ENCODE measurements at regions not wholly inside any gene's neighbourhood (a gene's known extent, or its start where the extent isn't known, plus 50 kb on each side); places are given as distances from the start of the nearest gene placed in this dataset.
"Not testable (repeated sequence)": the region's sequence is repeated elsewhere in the genome, so short reads cannot be mapped to it uniquely, and the experiment has no call there.

- no peak for TF ChIP-seq CTCF (IDR thresholded peaks at IDR 0.05; ENCODE audit: unreplicated experiment)
- Mint-ChIP-seq H3K4me1 (ENCODE audit: low read depth) (peaks cover 6% of the 10 kb centered on the region), H3K9me3 (ENCODE audit: low read depth) (no peaks in the 10 kb centered on the region), H3K36me3 (ENCODE audit: insufficient read depth) (no peaks in the 10 kb centered on the region), H3K27ac (no peak overlapping the region), H3K27me3 (no peaks in the 10 kb centered on the region), H3K4me3 (ENCODE audit: low read depth) (no peak overlapping the region)
- no peak for DNase-seq (ENCODE audit: low spot score, unreplicated experiment)
These were observed 667.5 kb upstream of the TMEM132C start for GRCh38 chr12:127599436-127599835.

GRCh38 chr12:127600211-127600610 lies 666.8 kb upstream of the TMEM132C start:
- DNase-seq (ENCODE audit: low spot score, unreplicated experiment): no peak
- no peaks in the 10 kb centered on the region for H3K4me1 Mint-ChIP-seq (ENCODE audit: low read depth)

GRCh38 chr12:127606476-127607015 lies 660.4 kb upstream of the TMEM132C start:
- no peak overlapping the region for H3K27ac Mint-ChIP-seq
- H3K4me3 Mint-ChIP-seq (ENCODE audit: low read depth): no peak overlapping the region
- no peaks in the 10 kb centered on the region for H3K36me3 Mint-ChIP-seq (ENCODE audit: insufficient read depth)
- peaks cover 5% of the 10 kb centered on the region for H3K27me3 Mint-ChIP-seq
- DNase-seq (ENCODE audit: low spot score, unreplicated experiment): no peak
- peaks cover 11% of the 10 kb centered on the region for H3K9me3 Mint-ChIP-seq (ENCODE audit: low read depth)
- no peak for TF ChIP-seq CTCF (IDR thresholded peaks at IDR 0.05; ENCODE audit: unreplicated experiment)
- H3K4me1 Mint-ChIP-seq (ENCODE audit: low read depth): peaks cover 9% of the 10 kb centered on the region

More at GRCh38 chr12:127600211-127600610, 666.8 kb upstream of the TMEM132C start:
- H3K27ac Mint-ChIP-seq: no peak overlapping the region
- H3K9me3 Mint-ChIP-seq (ENCODE audit: low read depth): no peaks in the 10 kb centered on the region
- no peaks in the 10 kb centered on the region for H3K27me3 Mint-ChIP-seq
- H3K36me3 Mint-ChIP-seq (ENCODE audit: insufficient read depth): no peaks in the 10 kb centered on the region
- H3K4me3 Mint-ChIP-seq (ENCODE audit: low read depth): no peak overlapping the region
- no peak for TF ChIP-seq CTCF (IDR thresholded peaks at IDR 0.05; ENCODE audit: unreplicated experiment)

- Mint-ChIP-seq H3K4me1 (ENCODE audit: low read depth) (peaks cover 9% of the 10 kb centered on the region), H3K27ac (no peak overlapping the region), H3K4me3 (ENCODE audit: low read depth) (no peak overlapping the region), H3K27me3 (peaks cover 5% of the 10 kb centered on the region), H3K36me3 (ENCODE audit: insufficient read depth) (no peaks in the 10 kb centered on the region), H3K9me3 (ENCODE audit: low read depth) (peaks cover 11% of the 10 kb centered on the region)
- TF ChIP-seq CTCF (IDR thresholded peaks at IDR 0.05; ENCODE audit: unreplicated experiment): no peak
- no peak for DNase-seq (ENCODE audit: low spot score, unreplicated experiment)
These were observed 659.7 kb upstream of the TMEM132C start for GRCh38 chr12:127607146-127607725.

GRCh38 chr12:127608359-127608758 lies 658.6 kb upstream of the TMEM132C start:
- H3K27ac Mint-ChIP-seq; DNase-seq (ENCODE audit: low spot score, unreplicated experiment); H3K27me3 Mint-ChIP-seq; H3K36me3 Mint-ChIP-seq (ENCODE audit: insufficient read depth); H3K4me3 Mint-ChIP-seq (ENCODE audit: low read depth): not testable (repeated sequence)
- peaks cover 11% of the 10 kb centered on the region for H3K9me3 Mint-ChIP-seq (ENCODE audit: low read depth)
- H3K4me1 Mint-ChIP-seq (ENCODE audit: low read depth): peaks cover 12% of the 10 kb centered on the region

- H3K27me3 Mint-ChIP-seq: no peaks in the 10 kb centered on the region
- peaks cover 5% of the 10 kb centered on the region for H3K9me3 Mint-ChIP-seq (ENCODE audit: low read depth)
- H3K27ac Mint-ChIP-seq: no peak overlapping the region
- H3K36me3 Mint-ChIP-seq (ENCODE audit: insufficient read depth): no peaks in the 10 kb centered on the region
- no peak for TF ChIP-seq CTCF (IDR thresholded peaks at IDR 0.05; ENCODE audit: unreplicated experiment)
- H3K4me3 Mint-ChIP-seq (ENCODE audit: low read depth): no peak overlapping the region
- H3K4me1 Mint-ChIP-seq (ENCODE audit: low read depth): peaks cover 12% of the 10 kb centered on the region
- DNase-seq (ENCODE audit: low spot score, unreplicated experiment): no peak
These were observed 653.9 kb upstream of the TMEM132C start for GRCh38 chr12:127613056-127613455.

Data from progenitor cell of endocrine pancreas (in vitro differentiated cells).